Fibroblast of lung (primary cell): ENCODE measurements at regions not wholly inside any gene's neighbourhood (a gene's known extent, or its start where the extent isn't known, plus 50 kb on each side); places are given as distances from the start of the nearest gene placed in this dataset.

Source experiments
- EZH2 ChIP-seq: IDR thresholded peaks from 2 replicates; pipeline ENCODE4 v1.5.1; 2012; ENCODE audit warnings: low read length, control low read depth, mild to moderate bottlenecking; ENCODE audit errors: missing control alignments
- TF ChIP-seq, protein P1 (sequence below), 2 donors: IDR thresholded peaks in 1 of 2; conservative IDR thresholded peaks in 1 of 2; 1 replicate in 1 of 2; 2 replicates in 1 of 2; pipeline ENCODE4 v1.5.1; 2011 to 2012; ENCODE audit warnings: low read length in 2 of 2, control low read depth in 1 of 2, inconsistent platforms in 1 of 2, low read depth in 1 of 2, mild to moderate bottlenecking in 1 of 2

DNA sequence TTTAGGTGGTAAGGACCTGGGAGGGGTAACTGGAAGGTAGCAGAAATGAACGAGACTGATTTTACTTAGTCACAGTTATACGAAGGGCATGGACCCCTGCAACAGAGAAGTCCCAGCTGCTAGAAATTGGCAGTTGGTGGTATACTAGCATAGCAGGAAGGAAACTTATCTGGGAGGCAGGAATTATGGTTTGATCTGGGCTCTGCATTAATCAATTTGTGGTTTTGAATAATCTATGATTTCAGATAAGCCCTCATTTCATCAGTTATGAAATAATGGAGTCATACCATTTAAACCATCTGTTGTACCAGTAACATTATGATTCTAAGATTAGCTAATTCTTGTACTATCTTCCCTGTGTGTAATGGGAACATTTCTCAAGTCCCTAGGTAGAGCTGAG lies 54.0 kb upstream of the TMEM229A start:
- TF ChIP-seq, protein P1, sequence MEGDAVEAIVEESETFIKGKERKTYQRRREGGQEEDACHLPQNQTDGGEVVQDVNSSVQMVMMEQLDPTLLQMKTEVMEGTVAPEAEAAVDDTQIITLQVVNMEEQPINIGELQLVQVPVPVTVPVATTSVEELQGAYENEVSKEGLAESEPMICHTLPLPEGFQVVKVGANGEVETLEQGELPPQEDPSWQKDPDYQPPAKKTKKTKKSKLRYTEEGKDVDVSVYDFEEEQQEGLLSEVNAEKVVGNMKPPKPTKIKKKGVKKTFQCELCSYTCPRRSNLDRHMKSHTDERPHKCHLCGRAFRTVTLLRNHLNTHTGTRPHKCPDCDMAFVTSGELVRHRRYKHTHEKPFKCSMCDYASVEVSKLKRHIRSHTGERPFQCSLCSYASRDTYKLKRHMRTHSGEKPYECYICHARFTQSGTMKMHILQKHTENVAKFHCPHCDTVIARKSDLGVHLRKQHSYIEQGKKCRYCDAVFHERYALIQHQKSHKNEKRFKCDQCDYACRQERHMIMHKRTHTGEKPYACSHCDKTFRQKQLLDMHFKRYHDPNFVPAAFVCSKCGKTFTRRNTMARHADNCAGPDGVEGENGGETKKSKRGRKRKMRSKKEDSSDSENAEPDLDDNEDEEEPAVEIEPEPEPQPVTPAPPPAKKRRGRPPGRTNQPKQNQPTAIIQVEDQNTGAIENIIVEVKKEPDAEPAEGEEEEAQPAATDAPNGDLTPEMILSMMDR (conservative IDR thresholded peaks at IDR 0.05 in 1 of 2, IDR thresholded peaks at IDR 0.05 in 1 of 2; ENCODE audit: low read depth in 1 of 2, low read length in 2 of 2): no peak
- TF ChIP-seq EZH2: no peak
